GM18909 (cell line): ENCODE measurements at regions not wholly inside any gene's neighbourhood (a gene's known extent, or its start where the extent isn't known, plus 50 kb on each side); places are given as distances from the start of the nearest gene placed in this dataset.

Experiments used
- ATAC-seq: cut with Tn5 transposase; IDR thresholded peaks from one replicate; pipeline ENCODE4 v1.9.1; 2021; ENCODE audit warnings: mild to moderate bottlenecking; ENCODE audit not compliant: unreplicated experiment, poor library complexity

DNA sequence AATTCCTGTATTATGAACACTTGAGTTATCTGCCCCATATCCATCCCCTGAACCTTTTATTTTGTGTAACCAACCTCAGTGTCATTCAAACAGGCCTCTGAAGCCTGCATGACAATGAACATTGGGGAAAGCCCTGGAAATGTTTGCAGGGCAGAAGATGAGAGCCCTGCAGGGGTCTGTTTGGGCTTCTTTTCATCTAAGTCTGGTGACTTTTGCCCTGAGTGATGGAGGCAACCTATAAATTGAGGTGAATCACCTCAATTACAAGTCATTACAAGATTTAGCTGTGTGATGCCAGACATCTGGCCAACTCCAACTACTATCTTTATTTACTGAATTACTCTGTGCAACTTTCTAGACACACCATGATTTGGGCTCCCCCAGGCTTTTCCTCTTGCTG, 189.2 kb downstream of the MAF start:
- ATAC-seq = no peak

DNA sequence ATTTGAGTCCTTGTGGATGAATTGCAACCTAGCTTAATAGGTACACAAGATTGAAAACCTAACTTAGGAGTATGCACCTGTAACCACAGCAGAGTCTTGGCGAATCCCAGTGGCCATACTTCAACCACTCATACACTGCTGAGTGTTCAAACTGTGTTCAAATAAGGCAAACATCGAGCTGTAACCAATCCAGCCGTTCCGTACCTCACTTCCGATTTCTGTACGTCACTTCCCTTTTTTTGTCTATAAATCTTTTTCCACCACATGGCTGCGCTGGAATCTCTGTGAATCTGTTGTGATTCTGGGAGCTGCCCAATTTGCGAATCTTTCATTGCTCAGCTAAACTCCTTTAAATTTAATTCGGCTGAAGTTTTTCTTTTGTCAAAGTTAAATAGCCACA, 190.6 kb downstream of the MAF start:
- no peak for ATAC-seq

DNA sequence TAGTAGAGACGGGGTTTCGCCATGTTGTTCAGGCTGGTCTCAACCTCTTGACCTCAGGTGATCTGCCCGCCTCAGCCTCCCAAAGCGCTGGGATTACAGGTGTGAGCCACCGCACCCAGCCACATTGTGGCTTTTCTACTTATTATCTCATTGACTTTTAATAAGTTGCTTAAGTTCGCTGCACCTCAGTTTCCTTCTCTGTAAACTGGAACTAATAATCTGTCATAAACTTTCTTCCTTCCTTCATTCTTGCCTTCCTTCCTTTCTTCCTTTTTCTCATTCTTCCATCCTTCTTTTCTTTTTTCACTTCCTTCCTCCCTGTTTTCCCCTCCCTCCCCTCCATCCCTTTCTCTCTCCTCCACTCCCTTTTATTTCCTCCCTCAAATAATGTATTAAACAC, 192.2 kb downstream of the MAF start:
- ATAC-seq = no peak

DNA sequence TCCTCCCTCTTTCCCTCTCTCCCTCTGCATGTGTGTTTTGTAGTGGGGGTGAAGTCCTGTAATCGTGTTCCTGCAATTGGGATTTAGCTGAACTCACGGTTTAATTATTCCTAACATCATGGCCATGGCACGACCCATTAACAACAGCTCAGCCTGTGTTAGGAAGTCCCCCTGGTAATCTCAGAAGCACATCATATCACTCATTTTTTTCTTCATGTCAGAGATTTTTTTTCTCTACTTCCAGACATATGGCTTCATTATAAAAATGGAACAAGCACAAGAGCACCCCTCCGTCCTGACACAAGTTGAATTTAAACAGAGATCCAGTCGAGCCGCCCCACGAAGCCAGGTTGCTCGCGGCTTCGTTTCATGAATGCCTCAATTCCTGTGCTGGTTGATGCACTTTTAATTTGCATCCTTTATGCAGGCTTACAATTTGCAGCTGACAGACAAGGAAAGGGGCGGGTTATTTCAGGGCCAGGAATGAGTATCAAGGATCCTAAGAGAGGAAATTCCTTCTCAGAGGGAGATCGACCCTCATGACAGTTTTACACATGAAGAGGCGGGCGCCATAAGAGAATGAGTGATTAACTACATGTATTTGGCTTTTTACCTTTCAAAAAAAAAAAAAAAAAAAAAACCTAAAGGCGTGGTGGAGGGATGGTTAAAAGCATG, 192.9 kb downstream of the MAF start:
- no peak for ATAC-seq

DNA sequence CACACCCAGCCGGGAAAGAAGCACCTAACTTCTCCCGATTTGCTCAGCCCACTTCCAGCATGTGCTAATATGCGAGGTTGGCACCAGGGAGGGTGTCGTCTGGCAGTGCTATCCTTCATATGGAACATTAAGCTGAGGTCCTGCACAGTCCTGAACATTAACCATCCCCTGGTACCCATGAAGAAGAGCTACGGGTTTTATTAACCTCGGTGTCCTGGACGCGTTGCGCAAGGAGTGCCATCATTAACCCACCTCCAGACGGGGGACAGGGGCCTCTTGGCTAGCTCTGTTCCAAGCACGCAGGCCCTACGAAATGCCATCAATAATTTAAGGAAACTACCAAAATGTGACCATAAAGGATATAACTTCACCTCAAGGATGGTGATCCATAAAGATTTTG, 193.5 kb downstream of the MAF start:
- ATAC-seq = no peak

DNA sequence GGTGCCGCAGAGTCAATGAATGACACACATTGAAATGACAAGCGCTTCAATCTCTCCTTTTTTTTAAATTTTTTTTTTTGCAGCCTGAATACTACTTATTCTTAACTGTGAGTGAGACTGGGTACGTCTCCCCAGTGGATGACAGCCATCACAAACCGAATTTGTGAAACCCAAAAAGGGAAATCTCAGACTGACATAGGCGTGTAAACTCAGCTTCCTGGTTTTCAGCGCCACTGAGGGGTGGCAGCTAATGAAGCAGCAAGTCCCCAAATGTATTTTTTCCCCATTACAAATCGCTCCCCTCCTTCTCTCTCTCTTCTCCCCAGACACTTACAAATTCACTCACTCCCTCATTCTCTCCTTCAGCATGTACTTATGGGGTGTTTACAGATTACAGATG, 196.0 kb downstream of the MAF start:
- no peak for ATAC-seq

DNA sequence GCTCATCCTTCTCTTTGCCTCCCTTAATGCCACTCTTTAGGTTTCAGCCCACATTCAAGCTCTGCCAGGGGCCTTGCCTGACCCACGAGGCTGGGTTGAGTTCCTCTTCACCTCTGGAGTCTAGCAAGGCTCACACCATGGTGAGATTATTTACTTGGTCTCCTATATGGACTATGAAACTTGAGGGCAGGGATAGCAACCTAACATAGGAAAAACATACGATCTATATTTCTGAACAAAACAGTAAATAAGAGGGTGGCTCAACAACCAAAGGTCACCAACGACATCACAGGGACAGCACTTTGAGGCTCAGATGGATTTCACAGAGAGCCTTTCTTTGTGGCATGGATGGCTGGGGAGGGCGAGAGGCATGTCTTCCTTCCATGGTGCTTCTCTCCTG, 197.0 kb downstream of the MAF start:
- ATAC-seq = no peak

DNA sequence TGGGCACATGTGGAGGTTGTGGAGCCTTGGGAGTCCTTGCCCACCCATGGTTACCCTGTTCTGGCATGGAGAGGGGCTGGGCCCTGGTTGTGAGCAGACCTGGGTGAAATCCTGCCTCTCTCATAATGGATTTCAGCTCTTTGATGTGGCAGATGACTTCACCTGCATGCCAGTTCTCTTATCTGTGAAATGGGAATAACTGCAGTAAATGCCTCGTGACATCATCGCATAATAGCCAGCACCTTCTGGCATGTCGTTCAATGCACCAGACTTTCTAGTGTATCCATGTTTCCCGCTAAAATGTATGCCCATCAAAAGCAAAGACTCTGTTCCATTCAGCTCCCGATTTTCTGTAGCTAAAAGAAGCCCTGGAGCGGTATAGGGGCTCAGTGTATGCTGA, 197.6 kb downstream of the MAF start:
- ATAC-seq = no peak

DNA sequence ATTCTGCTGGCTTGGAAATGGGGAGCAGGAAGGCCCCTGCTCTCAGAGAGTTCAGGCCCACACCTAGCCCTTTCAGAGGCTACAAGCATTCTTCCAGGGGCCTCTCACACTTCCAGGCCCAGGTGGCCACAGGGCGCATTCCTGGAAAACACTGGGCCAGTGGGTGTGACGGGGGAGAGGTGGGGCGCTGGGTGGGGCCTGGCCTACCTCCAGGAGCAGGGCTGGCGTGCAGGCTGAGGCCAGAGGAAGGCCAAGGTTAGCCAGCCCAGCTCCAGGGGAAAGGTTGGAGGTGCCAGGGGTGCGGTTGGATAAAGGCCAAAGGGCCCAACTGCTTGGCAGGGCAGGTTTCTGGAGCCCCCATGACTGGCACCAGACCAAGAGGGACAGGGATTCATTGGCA, 198.2 kb downstream of the MAF start:
- ATAC-seq = no peak

DNA sequence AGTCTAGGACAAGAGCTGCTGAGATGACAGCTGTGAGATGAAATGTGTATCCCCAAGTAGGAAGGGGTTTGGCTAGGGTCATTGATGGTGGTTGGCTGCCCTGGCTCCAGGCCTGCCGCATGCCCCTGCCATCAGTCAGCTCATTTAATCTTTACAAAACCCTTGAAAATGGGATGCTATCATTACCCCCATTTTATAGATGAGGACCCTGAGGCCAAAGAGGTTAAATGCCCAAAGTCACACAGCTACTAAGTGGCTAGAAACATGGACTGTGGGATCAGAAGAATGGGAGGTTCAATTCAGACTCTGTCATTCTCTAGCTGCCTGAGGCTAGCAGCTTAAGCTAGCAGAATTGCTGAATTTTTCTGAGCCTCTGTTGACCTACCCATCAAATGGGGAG, 198.8 kb downstream of the MAF start:
- no peak for ATAC-seq

DNA sequence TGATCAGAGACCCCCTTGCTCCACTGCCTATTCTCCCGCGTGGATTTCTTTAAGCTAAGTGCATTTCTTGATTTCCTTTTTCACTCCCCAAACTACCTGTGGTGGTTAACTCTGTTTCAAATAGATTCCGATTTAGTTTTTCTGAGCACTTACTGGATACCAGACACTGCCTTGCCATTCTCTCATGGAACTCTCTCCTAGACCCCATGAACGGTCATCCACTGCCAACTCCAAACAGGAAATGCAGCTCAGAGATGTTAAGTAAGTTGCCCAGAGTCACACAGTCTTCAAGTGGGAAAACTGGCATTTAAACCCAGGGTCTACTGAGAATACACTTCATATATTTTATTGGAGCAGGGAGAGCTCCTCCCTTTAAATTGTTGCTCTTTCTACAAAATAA, 199.4 kb downstream of the MAF start:
- ATAC-seq = no peak

DNA sequence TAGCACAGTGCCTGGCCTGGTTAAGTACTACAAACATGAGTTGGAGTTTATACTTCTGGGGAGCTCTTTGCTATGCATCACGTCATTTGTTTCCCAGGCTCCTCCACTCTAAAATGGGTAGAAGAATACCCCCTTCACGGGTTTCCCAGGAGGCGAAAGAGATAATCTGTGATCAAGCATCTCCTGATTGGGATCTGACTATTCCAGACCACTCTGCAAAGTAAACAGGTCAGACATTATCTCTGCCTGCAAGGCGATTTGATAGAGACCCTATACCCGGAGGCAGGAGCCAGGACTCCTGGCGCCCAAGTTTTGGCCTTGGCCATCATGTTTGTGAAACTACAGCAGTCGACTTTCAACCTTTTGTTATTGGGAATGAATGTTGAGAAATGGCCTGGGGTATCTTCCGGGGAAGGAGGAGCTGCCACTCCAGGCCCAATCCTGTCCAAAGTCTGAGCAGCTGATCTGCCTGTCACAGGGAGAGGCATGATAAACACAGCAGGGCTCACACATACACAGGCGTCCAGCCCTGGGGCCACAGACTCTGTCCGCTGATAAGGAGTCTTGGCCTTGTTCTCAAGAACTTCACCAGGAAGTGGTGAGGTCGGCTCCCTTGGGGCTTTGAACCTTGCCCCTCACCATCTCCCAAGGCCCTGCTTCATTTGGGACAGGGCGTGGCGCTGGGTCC, 199.9 kb downstream of the MAF start:
- no peak for ATAC-seq

DNA sequence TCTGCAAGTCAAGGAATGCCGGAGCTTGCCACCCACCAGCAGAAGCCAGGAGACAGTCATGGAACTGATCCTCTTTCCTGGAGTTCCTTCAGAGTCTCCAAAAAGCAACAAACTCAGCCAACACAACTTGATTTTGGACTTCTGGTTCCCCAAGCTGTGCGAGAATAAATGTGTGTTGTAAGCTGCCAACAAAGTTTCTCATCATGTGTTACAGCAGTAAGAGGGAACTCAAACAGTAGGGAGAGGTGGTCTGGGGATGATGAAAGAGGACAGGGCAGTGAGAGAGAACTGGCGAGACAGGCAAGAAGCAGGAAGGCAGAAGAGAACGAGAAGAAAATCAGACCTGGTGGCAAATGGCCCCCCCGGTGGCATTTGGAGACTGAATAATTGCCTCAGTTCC, 204.9 kb downstream of the MAF start:
- ATAC-seq = no peak

DNA sequence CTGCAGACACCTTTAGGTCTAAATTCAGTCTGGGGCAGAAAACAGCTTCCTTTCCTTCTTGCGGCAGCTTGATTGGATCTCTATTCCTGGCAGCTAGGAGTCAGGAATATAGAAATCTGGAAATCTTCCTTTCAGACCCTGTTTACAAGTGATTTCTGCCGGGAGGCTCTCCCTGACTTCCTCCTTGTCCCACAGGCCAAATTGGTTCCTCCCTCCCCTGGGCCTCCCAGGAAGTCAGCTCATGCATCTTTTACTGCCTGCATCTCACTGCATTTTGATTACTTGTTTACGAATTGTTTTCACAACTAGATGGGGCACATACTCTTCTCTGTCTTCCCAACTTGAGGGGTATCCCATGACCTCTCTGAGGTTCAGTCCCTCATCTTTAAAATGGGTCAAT, 206.3 kb downstream of the MAF start:
- ATAC-seq = no peak

DNA sequence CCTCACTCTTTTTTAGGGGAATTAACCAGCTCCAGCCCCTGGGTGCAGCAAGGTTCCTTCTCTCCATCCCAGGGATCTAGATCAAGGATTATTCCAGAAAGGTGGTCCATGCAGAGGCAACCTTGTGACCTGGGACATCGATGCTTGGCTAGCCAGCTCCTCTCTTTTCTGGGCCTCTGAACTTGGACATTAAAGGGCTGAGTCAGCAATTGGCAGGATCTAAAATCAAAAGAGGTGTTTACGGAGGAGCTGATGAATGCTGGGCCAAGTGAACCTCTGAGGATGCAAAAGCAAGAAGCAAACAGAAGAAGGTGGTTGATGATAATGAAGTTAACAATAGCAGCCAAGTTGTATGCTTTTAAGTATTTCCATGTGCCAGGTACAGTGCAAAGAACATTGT, 207.0 kb downstream of the MAF start:
- no peak for ATAC-seq

DNA sequence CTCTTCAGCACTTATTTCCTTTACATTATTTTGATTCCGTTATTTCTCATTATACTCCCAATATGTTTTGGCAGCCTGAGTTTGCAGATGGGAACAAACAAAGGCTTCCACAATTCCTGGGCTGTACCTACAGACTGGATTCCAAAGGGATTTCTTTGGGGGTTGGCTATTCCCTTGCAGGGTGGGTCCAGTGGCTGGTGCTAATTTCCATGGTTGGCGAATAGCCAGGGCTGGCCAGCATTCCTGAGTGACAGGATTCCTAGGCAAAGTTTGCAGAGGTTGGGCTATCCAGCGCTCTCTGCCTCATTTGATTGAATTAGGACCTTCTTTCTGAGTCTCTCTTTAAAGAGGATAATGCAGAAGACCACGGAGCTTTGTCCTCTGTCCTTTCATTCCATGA, 207.4 kb downstream of the MAF start:
- no peak for ATAC-seq

DNA sequence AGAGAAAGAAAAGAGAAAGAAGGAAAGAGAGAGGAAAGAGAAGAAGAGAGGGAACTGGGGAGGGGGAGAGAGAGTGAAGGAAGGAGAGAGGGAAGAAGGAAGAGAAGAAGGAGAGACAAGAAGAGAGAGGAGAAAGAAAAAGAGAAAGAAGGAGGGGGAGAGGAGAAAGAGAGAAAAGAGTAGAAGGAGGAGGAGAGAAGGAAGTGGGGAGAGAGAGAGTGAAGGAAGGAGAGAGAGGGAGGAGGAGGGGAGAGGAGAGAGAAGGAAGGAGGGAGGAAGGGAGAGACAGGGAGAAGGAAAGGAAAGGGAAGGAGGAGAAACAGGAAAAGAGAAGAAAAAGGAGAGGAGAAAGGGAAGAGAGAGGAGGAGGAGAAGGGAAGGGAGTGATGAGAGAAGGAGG, 208.5 kb downstream of the MAF start:
- ATAC-seq = no peak

DNA sequence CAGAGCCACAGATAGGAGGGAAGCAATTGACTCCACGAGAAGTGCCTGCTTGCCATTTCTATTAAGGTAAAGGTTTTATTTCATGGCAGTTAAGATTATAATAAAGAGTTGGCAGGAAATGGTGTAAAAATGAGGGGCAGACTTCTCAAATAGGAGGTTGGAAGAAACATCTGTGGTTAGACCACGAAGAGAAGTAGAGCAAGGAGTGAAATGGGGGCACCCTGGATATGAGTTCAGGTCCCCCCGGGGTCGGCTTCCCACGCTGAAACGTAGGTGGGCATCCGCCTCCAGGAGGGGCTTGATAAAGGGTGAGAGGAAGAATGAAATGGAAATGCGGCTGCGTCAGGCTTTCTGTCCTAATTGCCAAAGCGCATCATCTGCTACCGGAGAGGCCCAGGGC, 209.1 kb downstream of the MAF start:
- ATAC-seq = no peak

DNA sequence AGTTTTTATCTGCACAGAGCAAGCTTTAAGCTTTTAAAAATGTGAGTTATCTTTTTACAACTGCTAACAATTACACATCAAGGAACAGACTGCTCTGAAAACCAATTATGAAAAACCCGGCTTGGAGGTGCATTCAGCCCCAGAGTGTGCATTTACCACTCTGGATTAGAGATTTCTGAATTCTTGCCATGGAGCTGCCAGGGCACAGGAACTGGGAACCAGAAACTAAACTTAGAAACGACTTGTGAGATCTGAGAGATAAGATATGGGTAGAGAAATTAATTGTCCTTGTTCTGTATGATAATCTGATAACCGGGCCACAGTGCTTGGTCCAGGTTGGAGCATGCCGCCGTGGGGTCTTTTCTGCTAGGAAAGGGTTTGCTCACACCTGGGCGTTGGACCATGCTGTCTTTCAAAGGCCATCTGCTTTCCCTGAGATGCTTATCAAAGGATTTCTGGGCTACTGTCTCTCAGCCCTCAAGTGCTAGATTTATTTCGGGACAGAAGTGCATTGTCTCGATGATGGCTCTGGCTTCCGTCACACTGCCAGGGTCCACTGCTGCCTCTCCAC, 210.0 kb downstream of the MAF start:
- ATAC-seq = no peak

DNA sequence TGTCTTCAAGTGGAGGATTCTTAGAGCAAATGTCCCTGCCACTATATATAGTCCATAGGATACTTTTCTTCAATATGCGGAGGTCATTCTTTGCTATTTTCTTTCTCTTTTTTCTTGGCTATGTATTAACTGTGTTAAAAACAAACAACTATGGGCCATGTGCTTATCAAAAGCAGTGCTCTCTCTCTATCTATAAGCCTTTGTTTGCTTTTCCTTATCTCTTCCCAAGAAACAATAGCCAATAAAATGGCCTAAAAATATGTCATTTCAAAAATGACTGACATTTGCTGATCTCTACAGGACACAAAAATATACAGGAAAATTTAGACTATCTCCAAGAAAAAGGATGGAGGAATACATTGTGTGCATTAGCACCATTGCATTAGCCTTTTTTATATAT, 212.1 kb downstream of the MAF start:
- no peak for ATAC-seq

DNA sequence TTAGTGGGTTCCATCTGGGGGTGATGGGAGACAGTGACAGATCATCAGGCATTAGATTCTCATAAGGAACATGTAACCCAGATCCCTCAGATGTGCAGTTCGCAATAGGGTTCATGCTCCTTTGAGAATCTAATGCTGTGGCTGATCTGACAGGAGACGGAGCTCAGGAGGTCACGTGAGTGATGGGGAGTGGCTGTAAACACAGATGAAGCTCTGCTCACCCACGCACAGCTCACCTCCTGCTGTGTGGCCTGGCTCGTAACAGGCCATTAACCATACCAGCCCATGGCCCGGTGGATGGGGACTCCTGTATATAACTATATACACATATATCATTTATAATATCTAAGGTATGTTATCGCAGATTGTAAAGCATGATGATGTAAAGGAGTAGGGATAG, 214.2 kb downstream of the MAF start:
- no peak for ATAC-seq

DNA sequence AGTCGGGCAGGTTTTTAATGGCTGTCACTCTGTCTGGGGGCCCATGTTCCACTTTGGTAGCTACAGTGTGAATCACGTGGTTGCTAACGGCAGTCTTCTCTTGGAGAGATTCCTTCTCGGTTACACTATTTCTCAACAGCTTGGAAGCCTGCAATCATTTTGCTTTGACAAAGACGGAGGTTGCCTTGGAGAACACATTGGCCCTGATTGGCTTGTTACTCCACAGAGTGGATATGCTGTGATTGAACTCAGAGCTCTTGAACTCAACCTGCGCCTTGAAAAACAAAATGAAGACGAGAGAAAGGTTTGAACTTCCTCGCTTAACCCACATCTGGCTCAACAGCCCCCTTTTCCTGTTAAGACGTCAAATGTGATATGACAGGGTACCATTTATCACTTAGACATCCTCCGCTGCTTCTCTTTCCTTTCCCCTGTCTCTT, 218.9 kb downstream of the MAF start:
- ATAC-seq = no peak
